ENCODE measurements at regions not wholly inside any gene's neighbourhood (a gene's known extent, or its start where the extent isn't known, plus 50 kb on each side); places are given as distances from the start of the nearest gene placed in this dataset.

DNA sequence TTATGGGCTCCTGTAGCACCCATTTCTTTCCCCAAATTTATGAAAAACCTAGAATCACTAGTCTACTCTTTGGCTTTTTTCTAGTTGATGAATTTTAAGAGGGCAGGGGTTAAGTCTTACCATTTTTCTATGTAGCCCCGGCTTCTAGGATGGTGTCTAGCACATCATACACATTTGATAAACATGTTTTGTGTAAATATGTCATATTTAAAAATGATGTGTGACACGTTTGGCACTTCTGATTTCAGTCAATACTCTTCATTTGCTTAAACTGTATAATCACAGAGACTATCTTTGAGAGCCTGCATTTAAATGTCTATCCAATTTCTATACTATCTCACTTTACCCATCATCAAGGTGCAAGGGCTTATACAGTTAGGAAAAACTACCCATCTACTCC, 331.1 kb downstream of the TDRD15 start:
- Histone ChIP-seq H3K9ac (ENCODE audit: low read depth, low read length) (no peak overlapping the region), H2AK9ac (replicated peaks; ENCODE audit: low read depth, low read length, poor library complexity) (no peak overlapping the region), H3K27ac (ENCODE audit: insufficient read depth, low read length) (no peak overlapping the region), H3K56ac (ENCODE audit: extremely low read depth, insufficient read depth, low read length) (no peak overlapping the region), H3K27me3 (ENCODE audit: control insufficient read depth, insufficient read depth, low read length) (no peaks in the 10 kb centered on the region), H2BK5ac (ENCODE audit: low read depth, low read length, poor library complexity, severe bottlenecking) (no peak overlapping the region), H4K5ac (ENCODE audit: low read depth, low read length) (peak overlapping the region; percentile 72; the same call in 1 of the 2 replicates), H3K14ac (replicated peaks; ENCODE audit: low read depth, low read length) (no peak overlapping the region), H2BK20ac (ENCODE audit: low read depth, low read length) (peak overlapping the region; percentile 89), H3K9me3 (ENCODE audit: control insufficient read depth, insufficient read depth, low read length) (no peaks in the 10 kb centered on the region), H4K91ac (ENCODE audit: insufficient read depth, low read depth, low read length) (no peak overlapping the region), H4K8ac (ENCODE audit: low read depth in 2 of 2, low read length in 2 of 2) (no peak overlapping the region; a peak in 1 of 4 replicates), H2BK15ac (ENCODE audit: low read depth, low read length) (no peak overlapping the region), H3K23ac (ENCODE audit: low read depth, low read length) (no peak overlapping the region), H3K4me2 (ENCODE audit: low read depth, low read length) (no peak overlapping the region), H3K36me3 (ENCODE audit: control insufficient read depth, insufficient read depth, low read length) (no peaks in the 10 kb centered on the region), H3K79me1 (ENCODE audit: low read depth in 1 of 2, low read length in 2 of 2) (no peaks in the 10 kb centered on the region), H3K4me1 (ENCODE audit: control insufficient read depth, insufficient read depth, low read length) (peaks cover 21% of the 10 kb centered on the region; the same call in 1 of the 2 replicates), H4K20me1 (ENCODE audit: insufficient read depth, low read length) (no peaks in the 10 kb centered on the region), H3K4me3 (ENCODE audit: insufficient read depth, low read depth, low read length) (no peak overlapping the region), H2BK120ac (ENCODE audit: low read depth, low read length) (peak overlapping the region; percentile 33; the same call in 1 of the 2 replicates), H3K4ac (ENCODE audit: low read depth, low read length) (no peak overlapping the region), H3K9me1 (ENCODE audit: insufficient read depth, low read length) (peaks cover 15% of the 10 kb centered on the region), H3K18ac (ENCODE audit: low read depth, low read length) (peak overlapping the region; percentile 67; the same call in 1 of the 2 replicates), H2AK5ac (ENCODE audit: low read depth, low read length) (no peak overlapping the region), H2AFZ (replicated peaks; ENCODE audit: low read length, poor library complexity) (no peak overlapping the region)
- in situ Hi-C loops (cut with MboI; ENCODE audit: low sequenced_read_pairs) (no loop called here), dilution Hi-C loops (cut with HindIII; ENCODE audit: low sequenced_read_pairs, unreplicated experiment) (no loop called here), intact Hi-C loops (cut with micrococcal nuclease) (no loop called here)
- no TSS peak for BruUV-seq (replicated peaks)
- ChIA-PET POLR2A (ENCODE audit: unreplicated experiment) (no interaction called here), CTCF (no interaction called here)
- no CpG with 5 or more reads among the region's 2 CpGs for WGBS, 2 experiments (ENCODE audit: extremely low coverage in 2 of 2, insufficient read length in 1 of 2)
- DNase-seq (no peak), ATAC-seq (ENCODE audit: low read depth) (no peak)
- TF ChIP-seq CHD1 (IDR thresholded peaks at IDR 0.05; ENCODE audit: low read depth, low read length) (no peak), MAZ (IDR thresholded peaks at IDR 0.05; ENCODE audit: borderline replicate concordance, low read depth, low read length) (no peak), SMC3 (IDR thresholded peaks at IDR 0.05; ENCODE audit: low read depth, low read length) (no peak)
- TF ChIP-seq, protein P1, sequence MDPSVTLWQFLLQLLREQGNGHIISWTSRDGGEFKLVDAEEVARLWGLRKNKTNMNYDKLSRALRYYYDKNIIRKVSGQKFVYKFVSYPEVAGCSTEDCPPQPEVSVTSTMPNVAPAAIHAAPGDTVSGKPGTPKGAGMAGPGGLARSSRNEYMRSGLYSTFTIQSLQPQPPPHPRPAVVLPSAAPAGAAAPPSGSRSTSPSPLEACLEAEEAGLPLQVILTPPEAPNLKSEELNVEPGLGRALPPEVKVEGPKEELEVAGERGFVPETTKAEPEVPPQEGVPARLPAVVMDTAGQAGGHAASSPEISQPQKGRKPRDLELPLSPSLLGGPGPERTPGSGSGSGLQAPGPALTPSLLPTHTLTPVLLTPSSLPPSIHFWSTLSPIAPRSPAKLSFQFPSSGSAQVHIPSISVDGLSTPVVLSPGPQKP (IDR thresholded peaks at IDR 0.05; ENCODE audit: borderline replicate concordance, low read depth, low read length) = no peak

All from IMR-90 (cell line).